Lung (tissue), 11 donors: ENCODE measurements at regions not wholly inside any gene's neighbourhood (a gene's known extent, or its start where the extent isn't known, plus 50 kb on each side); places are given as distances from the start of the nearest gene placed in this dataset.

Experiments used
- ATAC-seq: fragments of 200-7000 bp; cut with Tn5 transposase; one replicate; pipeline ENCODE4 v1.9.1; 2020; ENCODE audit warnings: moderate number of reproducible peaks; ENCODE audit not compliant: insufficient read depth, low FRiP score
- DNase-seq, 3 donors: peaks; one replicate each; pipeline ENCODE4 v3.0.0-alpha.2; 2013 to 2017
- H3K27ac ChIP-seq, 2 donors: one replicate each; pipeline ENCODE4 v1.5.1; 2013; ENCODE audit warnings: mild to moderate bottlenecking in 2 of 2, moderate library complexity in 2 of 2, control low read depth in 1 of 2, inconsistent platforms in 1 of 2, low read depth in 1 of 2, low read length in 1 of 2
- H3K27me3 ChIP-seq, 3 donors: one replicate each; pipeline ENCODE4 v1.5.1; 2013; ENCODE audit warnings: low read length in 2 of 3; ENCODE audit not compliant: control insufficient read depth in 3 of 3, insufficient read depth in 3 of 3
- H3K36me3 ChIP-seq, 4 donors: one replicate each; pipeline ENCODE4 v1.5.1; 2013; ENCODE audit warnings: low read length in 4 of 4, mild to moderate bottlenecking in 1 of 4, moderate library complexity in 1 of 4; ENCODE audit not compliant: control insufficient read depth in 4 of 4, insufficient read depth in 4 of 4
- H3K4me1 ChIP-seq, 5 donors: one replicate each; pipeline ENCODE4 v1.5.1; 2013; ENCODE audit warnings: low read length in 5 of 5, mild to moderate bottlenecking in 2 of 5, moderate library complexity in 1 of 5; ENCODE audit not compliant: control insufficient read depth in 5 of 5, insufficient read depth in 5 of 5
- H3K4me3 ChIP-seq: one replicate; pipeline ENCODE4 v1.5.1; 2013; ENCODE audit warnings: mild to moderate bottlenecking, control low read depth, moderate library complexity
- H3K9ac ChIP-seq, 2 donors: one replicate each; pipeline ENCODE4 v1.5.1; 2013; ENCODE audit warnings: low read length in 2 of 2, control low read depth in 1 of 2; ENCODE audit not compliant: insufficient read depth in 1 of 2
- H3K9me3 ChIP-seq, 4 donors: one replicate each; pipeline ENCODE4 v1.5.1; 2013; ENCODE audit warnings: low read length in 3 of 4, mild to moderate bottlenecking in 1 of 4, moderate library complexity in 1 of 4; ENCODE audit not compliant: control insufficient read depth in 4 of 4, insufficient read depth in 3 of 4
- CTCF ChIP-seq: IDR thresholded peaks from 2 replicates; pipeline ENCODE4 v1.5.1; 2012; ENCODE audit warnings: mild to moderate bottlenecking; ENCODE audit errors: control extremely low read depth, extremely low read depth
- WGBS, 2 donors: extraction: QIAGEN DNeasy Blood & Tissue Kit; methylation state at CpG; one replicate each; pipeline ENCODE4 v1.1.7; 2013; 5-methylcytosine and 5-hydroxymethylcytosine counted together
- donor health status: control.
- donor health status: control.
- donor health status: Bipolar disorder and iron deficiency.
- donor health status: healthy.
- donor health status: DM: yes; HTN: yes; CAD: no.

- H3K4me1 ChIP-seq: no peaks in the 10 kb centered on the region
- ATAC-seq (no peak), DNase-seq (no peak)
Measured at GRCh38 chr5:94009161-94009560, 267.8 kb upstream of the POU5F2 start.

DNA sequence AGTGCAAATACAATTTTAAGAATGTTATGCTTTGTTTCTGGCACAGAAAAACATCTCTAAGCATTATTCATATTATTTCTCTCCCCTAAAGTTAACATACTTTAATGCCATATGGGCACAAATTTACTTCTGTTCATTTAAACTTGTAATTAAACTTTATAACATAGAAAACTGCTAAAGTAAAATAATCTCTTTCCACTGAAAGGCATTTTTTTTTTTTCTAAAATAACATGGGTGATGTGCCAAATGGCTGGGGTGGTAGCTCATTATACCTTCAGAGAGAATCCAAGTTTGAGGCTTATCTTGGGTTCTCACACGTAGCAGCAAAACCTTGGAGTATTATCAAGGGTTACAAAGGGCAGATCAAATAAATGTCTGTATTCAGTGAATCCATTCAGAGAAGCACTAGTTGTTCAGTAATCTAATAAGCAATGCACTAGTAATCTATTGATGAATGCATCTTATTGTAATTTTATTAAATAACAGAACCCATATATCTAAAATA lies 257.6 kb upstream of the POU5F2 start:
- no peak overlapping the region for H3K27ac ChIP-seq
- no peak for DNase-seq
- H3K4me3 ChIP-seq: no peak overlapping the region
- H3K9me3 ChIP-seq: peaks cover 0 to 5% (median 0%) of the 10 kb centered on the region in 4 donors
- H3K36me3 ChIP-seq: no peaks in the 10 kb centered on the region
- WGBS, 2 donors: 72 to 77% methylated on average over 1 of the region's 1 CpG
- no peaks in the 10 kb centered on the region for H3K4me1 ChIP-seq
- no peaks in the 10 kb centered on the region for H3K27me3 ChIP-seq
- ATAC-seq: no peak
- TF ChIP-seq CTCF: no peak
- no peak overlapping the region for H3K9ac ChIP-seq

More at GRCh38 chr5:94009161-94009560, 267.8 kb upstream of the POU5F2 start:
- no peaks in the 10 kb centered on the region for H3K27me3 ChIP-seq
- no peaks in the 10 kb centered on the region for H3K9me3 ChIP-seq
- H3K4me3 ChIP-seq: no peak overlapping the region
- H3K9ac ChIP-seq: no peak overlapping the region
- no peak overlapping the region for H3K27ac ChIP-seq
- TF ChIP-seq CTCF: no peak
- peaks cover 0 to 12% (median 4%) of the 10 kb centered on the region in 4 donors for H3K36me3 ChIP-seq

- TF ChIP-seq CTCF: no peak
- no peak overlapping the region for H3K27ac ChIP-seq
- DNase-seq: no peak
- H3K4me3 ChIP-seq: no peak overlapping the region
- no peak for ATAC-seq
- WGBS, 2 donors: 65 to 76% methylated on average over 1 of the region's 1 CpG
- no peaks in the 10 kb centered on the region for H3K36me3 ChIP-seq
- H3K4me1 ChIP-seq: no peaks in the 10 kb centered on the region
- H3K9ac ChIP-seq: no peak overlapping the region
- no peaks in the 10 kb centered on the region for H3K27me3 ChIP-seq
- peaks cover 0 to under 1% (median 0%) of the 10 kb centered on the region in 4 donors for H3K9me3 ChIP-seq
Measured at GRCh38 chr5:93997562-93997961, 256.2 kb upstream of the POU5F2 start.

DNA sequence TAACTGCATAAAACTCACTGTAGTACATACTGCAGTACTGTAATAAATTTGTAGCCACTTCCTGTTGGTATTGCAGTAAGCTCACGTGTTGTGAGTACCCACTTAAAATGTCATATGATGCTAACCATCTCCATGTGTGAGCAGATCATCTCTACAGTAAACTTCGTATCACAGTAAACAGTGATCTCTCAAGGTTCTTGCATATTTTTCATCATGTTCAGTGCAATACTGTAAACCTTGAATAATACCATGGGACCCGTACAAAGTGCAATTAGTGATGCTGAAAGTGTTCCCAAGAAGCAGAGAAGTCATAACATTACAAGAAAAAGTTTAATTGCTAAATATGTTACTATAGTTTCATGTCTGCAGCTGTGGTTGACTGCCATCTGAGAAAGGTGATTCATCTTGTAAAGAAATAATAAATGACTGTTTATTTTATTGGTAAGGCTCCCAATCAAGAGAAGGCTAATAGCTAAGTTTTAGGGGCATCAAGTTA lies 253.8 kb upstream of the POU5F2 start:
- 66 to 70% methylated on average over 3 of the region's 3 CpGs for WGBS, 2 donors
- ATAC-seq (no peak), DNase-seq (no peak)
- Histone ChIP-seq H3K4me1 (peaks cover 0 to 4% (median 0%) of the 10 kb centered on the region in 5 donors), H3K27me3 (no peaks in the 10 kb centered on the region), H3K27ac (no peak overlapping the region), H3K4me3 (no peak overlapping the region), H3K36me3 (no peaks in the 10 kb centered on the region), H3K9ac (no peak overlapping the region), H3K9me3 (no peaks in the 10 kb centered on the region)
- no peak for TF ChIP-seq CTCF
